Tibial nerve (tissue), 4 donors: ENCODE measurements at regions not wholly inside any gene's neighbourhood (a gene's known extent, or its start where the extent isn't known, plus 50 kb on each side); places are given as distances from the start of the nearest gene placed in this dataset.

Experiments
- DNase-seq, 2 donors: peaks; one replicate each; pipeline ENCODE4 v3.0.0-alpha.2; 2019; ENCODE audit warnings: low spot score in 2 of 2
- H3K27ac ChIP-seq, 4 donors: fragments of 200-600 bp; sonication (generic) in 3 of 4; one replicate each; pipeline ENCODE4 v1.5.1; 2017 to 2019; ENCODE audit warnings: mild to moderate bottlenecking in 1 of 4
- H3K27me3 ChIP-seq, 2 donors: fragments of 200-600 bp; sonication (generic) in 1 of 2; one replicate each; pipeline versions ENCODE4 v1.5.1 to v1.6.0; 2017 to 2019
- H3K36me3 ChIP-seq, 3 donors: fragments of 200-600 bp; sonication (generic); one replicate each; pipeline ENCODE4 v1.5.1; 2018 to 2019
- H3K4me1 ChIP-seq, 4 donors: fragments of 200-600 bp; sonication (generic) in 3 of 4; one replicate each; pipeline ENCODE4 v1.5.1; 2017 to 2019
- H3K4me3 ChIP-seq, 4 donors: fragments of 200-600 bp; sonication (generic) in 3 of 4; one replicate each; pipeline ENCODE4 v1.5.1; 2017 to 2019; ENCODE audit warnings: mild to moderate bottlenecking in 1 of 4, moderate library complexity in 1 of 4
- H3K9me3 ChIP-seq, 4 donors: fragments of 200-600 bp; sonication (generic) in 3 of 4; one replicate each; pipeline ENCODE4 v1.5.1; 2017 to 2019
- CTCF ChIP-seq, 5 experiments: fragments of 200-600 bp in 3 of 5; fragments of 450-650 bp in 2 of 5; sonication (generic) in 3 of 5; IDR thresholded peaks; one replicate each; pipeline ENCODE4 v1.5.1; 2016 to 2019; ENCODE audit warnings: antibody characterized with exemption in 5 of 5, mild to moderate bottlenecking in 3 of 5, moderate library complexity in 2 of 5
- EP300 ChIP-seq, 2 donors: sonication (generic); formaldehyde crosslinking; IDR thresholded peaks; one replicate each; pipeline ENCODE4 v1.6.1; 2017; ENCODE audit warnings: antibody characterized with exemption in 2 of 2, mild to moderate bottlenecking in 1 of 2
- POLR2A ChIP-seq, 2 donors: fragments of 450-650 bp; IDR thresholded peaks; one replicate each; pipeline ENCODE4 v1.6.1; 2017; ENCODE audit warnings: antibody characterized with exemption in 2 of 2, mild to moderate bottlenecking in 2 of 2, moderate library complexity in 2 of 2
- WGBS, 2 donors: methylation state at CpG; one replicate each; pipeline ENCODE4 v1.1.5; 2018; 5-methylcytosine and 5-hydroxymethylcytosine counted together

DNA sequence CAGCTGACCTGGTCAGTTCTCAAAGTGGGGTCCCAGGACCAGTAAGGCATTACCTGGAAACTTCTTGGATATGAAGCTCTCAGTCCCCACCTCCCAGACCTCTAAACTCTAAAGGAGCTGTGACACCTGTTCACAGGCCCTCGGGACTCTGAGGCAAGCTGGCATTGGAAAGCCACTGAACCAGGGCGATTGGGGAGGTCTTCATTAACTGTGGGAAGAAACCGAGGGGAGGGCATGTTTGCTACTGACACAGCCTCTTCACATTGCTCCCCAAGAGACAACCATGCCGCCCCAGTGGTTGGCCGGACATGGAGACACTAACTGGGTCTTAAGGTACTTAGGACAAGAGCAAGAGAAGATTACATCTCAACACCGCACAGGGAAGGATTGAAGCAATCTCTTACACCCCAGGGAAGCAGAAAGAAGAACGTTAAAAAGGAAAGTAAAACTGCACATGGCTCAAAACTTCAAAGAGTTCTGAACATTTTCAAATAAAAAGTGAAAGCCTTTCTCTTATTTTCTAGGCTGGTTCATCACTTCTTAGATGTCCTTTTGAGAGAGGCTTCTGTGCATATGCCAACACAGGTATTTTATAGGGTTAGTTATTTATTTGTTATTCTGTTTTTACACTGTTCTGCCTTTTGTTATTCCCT lies 210.0 kb upstream of the CST7 start:
- Histone ChIP-seq H3K27me3 (no peaks in the 10 kb centered on the region), H3K27ac (no peak overlapping the region), H3K9me3 (no peaks in the 10 kb centered on the region), H3K4me3 (no peak overlapping the region), H3K36me3 (no peaks in the 10 kb centered on the region), H3K4me1 (peaks cover 0 to 4% (median 0%) of the 10 kb centered on the region in 4 donors)
- no peak for TF ChIP-seq CTCF (IDR thresholded peaks at IDR 0.05)
- TF ChIP-seq POLR2A (IDR thresholded peaks at IDR 0.05): no peak
- TF ChIP-seq EP300 (IDR thresholded peaks at IDR 0.05): no peak
- 64 to 71% methylated on average over 6 to 7 of the region's 7 CpGs for WGBS, 2 donors
- no peak for DNase-seq

DNA sequence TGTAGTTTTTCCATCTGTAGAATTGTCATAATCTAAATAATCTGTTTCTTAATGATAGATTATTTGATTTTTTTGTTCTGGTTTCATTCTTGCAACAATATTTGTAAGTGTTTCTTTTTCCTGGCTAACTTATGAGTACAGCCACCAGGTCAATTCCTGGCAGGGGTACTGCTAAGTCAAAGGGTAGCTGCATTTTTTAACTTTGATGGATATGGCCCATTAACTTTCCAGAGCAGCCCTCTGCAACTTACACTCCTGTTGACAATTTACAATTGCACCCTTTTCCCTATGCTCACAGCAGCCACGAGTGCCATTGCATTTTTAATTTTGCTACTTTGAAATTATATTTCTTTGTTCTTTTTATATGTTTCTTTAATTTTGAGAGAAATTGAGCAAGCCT lies 209.3 kb upstream of the CST7 start:
- DNase-seq: no peak
- Histone ChIP-seq H3K4me3 (no peak overlapping the region), H3K4me1 (peaks cover 0 to 4% (median 0%) of the 10 kb centered on the region in 4 donors), H3K9me3 (no peaks in the 10 kb centered on the region), H3K36me3 (no peaks in the 10 kb centered on the region), H3K27ac (no peak overlapping the region), H3K27me3 (no peaks in the 10 kb centered on the region)
- 38 to 43% methylated on average over 1 of the region's 1 CpG for WGBS, 2 donors
- TF ChIP-seq CTCF (IDR thresholded peaks at IDR 0.05) (no peak), POLR2A (IDR thresholded peaks at IDR 0.05) (no peak), EP300 (IDR thresholded peaks at IDR 0.05) (no peak)

DNA sequence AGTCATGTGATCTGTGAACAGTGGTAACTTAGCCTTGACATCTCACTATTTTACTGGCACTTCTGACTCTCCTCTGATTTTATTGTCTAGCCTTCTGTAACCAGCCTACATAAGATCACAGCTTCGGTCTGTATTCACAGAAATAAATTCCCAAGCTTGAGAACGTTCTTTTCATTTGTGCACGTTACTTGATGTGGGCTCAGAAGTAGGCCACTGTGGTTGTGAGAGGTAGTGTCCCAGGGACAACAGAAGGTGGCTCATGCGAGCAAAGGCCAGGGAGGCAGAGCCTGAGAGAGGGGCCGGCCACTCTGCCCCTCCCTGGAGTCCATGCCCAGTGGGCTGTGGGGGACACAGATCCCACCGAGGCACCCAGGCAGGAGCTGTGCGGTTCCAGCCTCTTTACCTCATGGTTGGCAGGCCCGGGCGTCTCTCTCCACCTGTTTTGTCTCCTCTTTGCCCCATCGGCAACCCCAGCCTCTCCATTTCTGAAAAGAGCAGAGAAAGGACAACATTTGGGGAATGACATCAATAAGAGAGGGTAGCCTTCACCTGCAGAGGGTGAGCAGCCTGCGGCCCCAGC lies 207.5 kb upstream of the CST7 start:
- H3K4me1 ChIP-seq: peaks cover 0 to 4% (median 0%) of the 10 kb centered on the region in 4 donors
- H3K9me3 ChIP-seq: no peaks in the 10 kb centered on the region
- no peak for DNase-seq

DNA sequence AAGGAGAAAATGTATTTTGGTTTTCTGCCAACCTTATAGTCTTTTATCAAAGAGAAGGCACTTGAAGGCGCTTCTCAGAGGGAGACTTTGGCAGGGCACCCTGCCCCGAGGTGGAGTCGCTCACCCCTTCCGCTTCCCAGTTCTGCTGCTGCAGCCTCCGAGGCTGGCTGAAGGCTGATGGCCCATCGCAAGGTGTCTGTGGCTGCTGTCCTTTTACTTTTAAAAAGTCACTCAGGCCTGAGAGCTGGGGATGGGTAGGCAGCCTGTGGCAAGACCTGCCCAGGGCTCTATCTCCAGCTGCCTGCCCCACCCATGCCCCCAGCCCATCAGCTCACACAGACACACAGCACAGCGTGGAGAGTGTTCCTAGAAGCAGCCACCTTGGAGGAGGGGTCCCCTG lies 206.6 kb upstream of the CST7 start:
- TF ChIP-seq EP300 (IDR thresholded peaks at IDR 0.05) (no peak), CTCF (IDR thresholded peaks at IDR 0.05) (no peak), POLR2A (IDR thresholded peaks at IDR 0.05) (no peak)
- Histone ChIP-seq H3K4me3 (no peak overlapping the region), H3K27ac (no peak overlapping the region), H3K9me3 (no peaks in the 10 kb centered on the region), H3K27me3 (no peaks in the 10 kb centered on the region), H3K4me1 (peaks cover 0 to 4% (median 0%) of the 10 kb centered on the region in 4 donors), H3K36me3 (no peaks in the 10 kb centered on the region)
- 82 to 93% methylated on average over 7 of the region's 7 CpGs for WGBS, 2 donors
- DNase-seq: no peak

More for the DNA sequence above, 207.5 kb upstream of the CST7 start:
- TF ChIP-seq CTCF (IDR thresholded peaks at IDR 0.05) (no peak), POLR2A (IDR thresholded peaks at IDR 0.05) (no peak), EP300 (IDR thresholded peaks at IDR 0.05) (no peak)
- Histone ChIP-seq H3K36me3 (no peaks in the 10 kb centered on the region), H3K27me3 (no peaks in the 10 kb centered on the region), H3K4me3 (no peak overlapping the region), H3K27ac (no peak overlapping the region)
- WGBS, 2 donors: 87 to 90% methylated on average over 11 of the region's 11 CpGs

- Histone ChIP-seq H3K4me3 (no peak overlapping the region), H3K27me3 (no peaks in the 10 kb centered on the region), H3K4me1 (peaks cover 0 to 4% (median 0%) of the 10 kb centered on the region in 4 donors), H3K27ac (no peak overlapping the region), H3K36me3 (no peaks in the 10 kb centered on the region), H3K9me3 (no peaks in the 10 kb centered on the region)
- 92 to 93% methylated on average over 5 of the region's 5 CpGs for WGBS, 2 donors
- no peak for DNase-seq
- no peak for TF ChIP-seq POLR2A (IDR thresholded peaks at IDR 0.05)
- no peak for TF ChIP-seq EP300 (IDR thresholded peaks at IDR 0.05)
Measured at GRCh38 chr20:24742989-24743388, 206.1 kb upstream of the CST7 start.
